K562 (cell line): ENCODE measurements at regions not wholly inside any gene's neighbourhood (a gene's known extent, or its start where the extent isn't known, plus 50 kb on each side); places are given as distances from the start of the nearest gene placed in this dataset.
"Not testable (repeated sequence)": the region's sequence is repeated elsewhere in the genome, so short reads cannot be mapped to it uniquely, and the experiment has no call there.

Experiments
- ATAC-seq: fragments of 200-7000 bp; cut with Tn5 transposase; 3 replicates; pipeline ENCODE4 v1.9.1; 2020; ENCODE audit warnings: moderate library complexity
- BruUV-seq: library from RNA; stranded (reverse); fragments of 400-500 nt; replicated peaks from 2 replicates; lab custom pipeline; 2021; lab: Mats Ljungman, UMichigan
- CTCF ChIA-PET: fragments of 300-600 bp; formaldehyde crosslinking; extraction: SDS; loops from one replicate; lab custom pipeline; 2021; ENCODE audit warnings: low intra/inter-chr PET ratio; lab: Yijun Ruan, JAX
- POLR2A ChIA-PET: fragments of 300-600, 350-650 bp; sonication (Branson Sonifier 250); formaldehyde crosslinking; extraction: SDS; loops from one replicate; lab custom pipeline; 2021; ENCODE audit warnings: antibody characterized with exemption, inconsistent platforms; lab: Yijun Ruan, JAX
- DNase-seq, 4 experiments: peaks; one replicate each; pipeline versions ENCODE4 v3.0.0 to v3.0.0-alpha.2; 2011 to 2018; ENCODE audit warnings: low spot score in 3 of 4, mixed read lengths in 3 of 4; ENCODE audit errors: extremely low read depth in 1 of 4
- FAIRE-seq: peaks from 2 replicates; lab custom pipeline; 2011; peaks lifted over from hg19 to GRCh38; lab: Jason Lieb, UNC
- H2AFZ ChIP-seq: 2 replicates; pipeline ENCODE4 v1.6.0; 2011; ENCODE audit warnings: low read depth, low read length, control low read depth, inconsistent platforms
- H3K27ac ChIP-seq: fragments of 200-600 bp; 3 replicates; pipeline ENCODE4 v1.8.0; 2011; ENCODE audit warnings: low read depth, mild to moderate bottlenecking, control low read depth, inconsistent platforms, low read length, moderate library complexity, mixed read lengths; ENCODE audit errors: extremely low read depth
- H3K27me3 ChIP-seq, 2 experiments: fragments of 300-600 bp in 1 of 2; 2 replicates in 1 of 2; 3 replicates in 1 of 2; pipeline versions ENCODE4 v1.6.0 to v1.8.0; 2011; ENCODE audit warnings: inconsistent platforms in 2 of 2, low read length in 2 of 2, mild to moderate bottlenecking in 1 of 2, mixed read lengths in 1 of 2, moderate library complexity in 1 of 2; ENCODE audit not compliant: control insufficient read depth in 2 of 2, insufficient read depth in 2 of 2
- H3K36me3 ChIP-seq: fragments of 300-600 bp; 3 replicates; pipeline ENCODE4 v1.8.0; 2011; ENCODE audit warnings: mild to moderate bottlenecking, low read length, inconsistent platforms; ENCODE audit not compliant: control insufficient read depth, insufficient read depth
- H3K4me1 ChIP-seq, 2 experiments: fragments of 200-600 bp in 1 of 2; replicated peaks in 1 of 2; 2 replicates in 1 of 2; 3 replicates in 1 of 2; pipeline versions ENCODE4 v1.5.1 to v1.8.0; 2011; ENCODE audit warnings: inconsistent platforms in 2 of 2, low read length in 2 of 2, mild to moderate bottlenecking in 1 of 2, mixed read lengths in 1 of 2, moderate library complexity in 1 of 2; ENCODE audit not compliant: control insufficient read depth in 2 of 2, insufficient read depth in 2 of 2
- H3K4me2 ChIP-seq: 2 replicates; pipeline ENCODE4 v1.6.1; 2011; ENCODE audit warnings: low read length, control low read depth, inconsistent platforms, mixed read lengths; ENCODE audit not compliant: insufficient read depth
- H3K4me3 ChIP-seq: fragments of 200-600 bp; sonication (generic), shearing (Covaris generic); 2 replicates; pipeline ENCODE4 v1.5.1; 2016; ENCODE audit warnings: control low read depth, inconsistent platforms
- H3K79me2 ChIP-seq: fragments of 200-600 bp; 3 replicates; pipeline ENCODE4 v1.8.0; 2011; ENCODE audit warnings: low read length, inconsistent platforms; ENCODE audit not compliant: control insufficient read depth, insufficient read depth
- H3K9ac ChIP-seq, 2 experiments: 2 replicates each; pipeline versions ENCODE4 v1.6.0 to v1.6.1; 2011; ENCODE audit warnings: low read depth in 2 of 2, low read length in 2 of 2, control low read depth in 1 of 2, inconsistent platforms in 1 of 2, mild to moderate bottlenecking in 1 of 2, mixed read lengths in 1 of 2; ENCODE audit not compliant: insufficient read depth in 1 of 2
- H3K9me1 ChIP-seq: one replicate; pipeline ENCODE4 v1.6.0; 2011; ENCODE audit warnings: inconsistent platforms, mild to moderate bottlenecking, low read length, moderate library complexity; ENCODE audit not compliant: control insufficient read depth, insufficient read depth
- H3K9me3 ChIP-seq: replicated peaks from 2 replicates; pipeline ENCODE4 v1.5.1; 2011; ENCODE audit warnings: low read depth, low read length, inconsistent platforms; ENCODE audit not compliant: control insufficient read depth, insufficient read depth
- H4K20me1 ChIP-seq: replicated peaks from 2 replicates; pipeline ENCODE4 v1.6.1; 2011; ENCODE audit warnings: low read length, inconsistent platforms, mixed read lengths; ENCODE audit not compliant: control insufficient read depth, insufficient read depth
- ATF3 ChIP-seq, 2 experiments: fragments of 450-650 bp in 1 of 2; sonication (generic) in 1 of 2; formaldehyde crosslinking in 1 of 2; IDR thresholded peaks in 1 of 2; conservative IDR thresholded peaks in 1 of 2; 2 replicates each; pipeline versions ENCODE4 v1.6.1 to v1.8.1; 2016 to 2023; ENCODE audit warnings: mild to moderate bottlenecking in 2 of 2, moderate library complexity in 2 of 2, inconsistent platforms in 1 of 2, missing genetic modification reagents in 1 of 2
- DACH1 ChIP-seq: fragments of 450-650 bp; IDR thresholded peaks from 2 replicates; pipeline ENCODE4 v1.6.1; 2018; ENCODE audit not compliant: partially characterized antibody
- GATAD2B ChIP-seq: fragments of 450-650 bp; IDR thresholded peaks from 2 replicates; pipeline ENCODE4 v1.6.1; 2017; ENCODE audit warnings: mild to moderate bottlenecking, borderline replicate concordance
- MTA1 ChIP-seq: fragments of 450-650 bp; IDR thresholded peaks from 2 replicates; pipeline ENCODE4 v1.6.1; 2017; ENCODE audit warnings: borderline replicate concordance
- WGBS: fragments of 100-300 bp; shearing (Covaris generic); methylation state at CpG from one replicate; pipeline ENCODE4 v1.1.6; 2016; ENCODE audit warnings: low coverage, mixed read lengths; ENCODE audit not compliant: insufficient coverage; ENCODE audit errors: missing lambda C conversion rate; 5-methylcytosine and 5-hydroxymethylcytosine counted together
- in situ Hi-C: fragments of 300-500 bp; cut with MboI; formaldehyde crosslinking; loops from 4 replicates; pipeline ENCODE4 v1.15.0; 2018; ENCODE audit warnings: inconsistent platforms, mixed read lengths
- intact Hi-C: fragments of 100-400 bp; cut with micrococcal nuclease; formaldehyde crosslinking; loops from 2 replicates; pipeline ENCODE4 v1.14.2; 2022

- H3K27ac ChIP-seq; H3K9me1 ChIP-seq; BruUV-seq; H4K20me1 ChIP-seq; H3K4me2 ChIP-seq; H3K4me3 ChIP-seq; CTCF ChIA-PET; H3K9ac ChIP-seq; H2AFZ ChIP-seq; POLR2A ChIA-PET; intact Hi-C loops; H3K4me1 ChIP-seq; DNase-seq; H3K36me3 ChIP-seq; H3K27me3 ChIP-seq; ATAC-seq; H3K9me3 ChIP-seq; TF ChIP-seq ATF3 (CRISPR knock-in tag; conservative IDR thresholded peaks at IDR 0.05): not testable (repeated sequence)
- H3K79me2 ChIP-seq: peaks cover 37% of the 10 kb centered on the region
- 17% methylated on average over 1 of the region's 1 CpG for WGBS
- TF ChIP-seq GATAD2B: peak; percentile 90
- TF ChIP-seq DACH1: peak; percentile 97
- TF ChIP-seq ATF3 (IDR thresholded peaks at IDR 0.05): peak; percentile 43
- peak; percentile 48; the same call in 1 of the 2 replicates for TF ChIP-seq MTA1
- FAIRE-seq: peak; percentile 79
- in situ Hi-C loops: loop anchor here (5.0 kb wide), 1 partner anchor 1609 kb away; no protein-coding TSS in a partner anchor
Observed at GRCh38 chr16:16552819-16553340, 173.9 kb downstream of the NPIPA7 start.

- H3K9me1 ChIP-seq, POLR2A ChIA-PET, DNase-seq, H3K27ac ChIP-seq, H3K27me3 ChIP-seq, H4K20me1 ChIP-seq, H2AFZ ChIP-seq, H3K4me3 ChIP-seq, H3K4me1 ChIP-seq, intact Hi-C loops, FAIRE-seq, BruUV-seq, H3K9ac ChIP-seq, in situ Hi-C loops, H3K4me2 ChIP-seq, H3K9me3 ChIP-seq, ATAC-seq, CTCF ChIA-PET: not testable (repeated sequence)
- WGBS: 58% methylated on average over 6 of the region's 9 CpGs
- H3K79me2 ChIP-seq: peaks cover 24% of the 10 kb centered on the region
- peaks cover 18% of the 10 kb centered on the region; the same call in 2 of the 3 replicates for H3K36me3 ChIP-seq
Observed at GRCh38 chr16:16559179-16559740, 180.3 kb downstream of the NPIPA7 start.

- CTCF ChIA-PET, H3K4me3 ChIP-seq, BruUV-seq, H2AFZ ChIP-seq, H3K9me1 ChIP-seq, H3K4me1 ChIP-seq, in situ Hi-C loops, intact Hi-C loops, H4K20me1 ChIP-seq, H3K9me3 ChIP-seq, H3K27ac ChIP-seq, FAIRE-seq, DNase-seq, H3K9ac ChIP-seq, ATAC-seq, H3K27me3 ChIP-seq, H3K4me2 ChIP-seq: not testable (repeated sequence)
- Histone ChIP-seq H3K36me3 (peaks cover 14% of the 10 kb centered on the region; the same call in 1 of the 3 replicates), H3K79me2 (peaks cover 16% of the 10 kb centered on the region)
- POLR2A ChIA-PET: interaction anchor here (0.7 kb wide), 1 partner anchor 1380 kb away, joined by 3 read pairs; no protein-coding TSS in a partner anchor
- WGBS: 61% methylated on average over 4 of the region's 5 CpGs
Observed at GRCh38 chr16:16561532-16561931, 182.6 kb downstream of the NPIPA7 start.
